ENCODE measurements at regions not wholly inside any gene's neighbourhood (a gene's known extent, or its start where the extent isn't known, plus 50 kb on each side); places are given as distances from the start of the nearest gene placed in this dataset.

- no peak for TF ChIP-seq CTCF (IDR thresholded peaks at IDR 0.05; ENCODE audit: low read depth, low read length)
- no peak for DNase-seq (ENCODE audit: extremely low read depth, low read depth)
Measured at GRCh38 chr13:65971541-65971940, 1258.6 kb downstream of the PCDH9 start.

DNA sequence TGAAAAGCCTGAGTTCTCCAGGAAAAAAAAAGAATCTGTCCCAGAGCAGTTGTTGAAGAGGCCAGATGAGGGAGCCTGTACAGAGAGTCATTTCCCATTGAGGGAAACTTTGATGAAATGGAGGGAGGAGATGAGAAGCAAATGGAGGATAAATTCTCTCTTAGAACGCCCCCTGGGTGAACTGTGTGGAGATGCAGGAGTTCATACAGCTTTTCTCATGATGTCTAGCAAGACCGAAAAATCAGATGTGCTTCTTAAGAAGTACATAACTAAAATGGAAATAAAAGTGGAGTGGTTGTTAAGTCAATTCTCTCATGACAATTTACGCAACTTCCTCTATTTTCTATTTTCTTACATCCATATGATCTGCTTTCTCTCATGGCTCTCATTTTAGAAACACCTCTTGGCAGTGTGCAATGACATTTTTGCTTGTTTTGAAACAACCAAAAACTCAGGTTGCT lies 1263.1 kb downstream of the PCDH9 start:
- TF ChIP-seq CTCF (IDR thresholded peaks at IDR 0.05; ENCODE audit: low read depth, low read length) = peak; percentile 15
- no peak for DNase-seq (ENCODE audit: extremely low read depth, low read depth)

DNA sequence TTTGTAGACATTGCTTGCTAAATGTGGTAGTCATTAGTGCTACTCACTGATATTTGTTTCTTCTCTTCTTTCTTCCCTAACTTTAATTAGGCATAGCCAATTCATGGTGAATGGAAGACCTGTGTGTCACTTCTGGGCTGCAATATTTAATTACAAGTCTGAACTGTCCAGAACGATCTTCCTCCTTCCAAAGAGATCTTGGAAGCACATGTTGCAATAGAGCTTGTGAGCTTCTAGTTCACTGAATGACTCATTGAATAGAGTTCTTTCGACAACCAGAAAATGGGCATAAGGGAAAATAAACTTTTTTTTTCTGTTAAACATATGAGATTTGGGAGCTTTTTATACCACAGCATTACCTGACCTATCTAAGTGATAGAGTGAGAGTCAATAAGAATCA lies 1264.6 kb downstream of the PCDH9 start:
- no peak for TF ChIP-seq CTCF (IDR thresholded peaks at IDR 0.05; ENCODE audit: low read depth, low read length)
- no peak for DNase-seq (ENCODE audit: extremely low read depth, low read depth)

DNA sequence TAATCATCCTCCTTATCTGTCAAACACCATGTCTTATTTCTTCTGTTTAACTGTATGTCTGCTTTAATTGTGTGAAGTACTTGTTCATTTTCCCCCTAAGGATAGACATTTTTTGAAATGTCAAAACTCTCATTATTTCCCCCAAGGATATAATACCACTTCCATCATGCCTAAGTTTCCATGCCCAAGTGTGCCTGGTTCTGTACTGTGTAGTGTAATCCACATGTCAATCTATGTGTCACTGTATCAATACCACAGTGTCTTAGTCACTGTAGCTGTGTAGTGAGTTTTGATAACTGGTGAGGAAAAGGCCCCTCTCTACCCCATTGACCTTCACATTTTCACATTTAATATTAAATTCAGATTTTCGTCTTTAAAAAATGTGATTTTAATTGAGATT lies 1265.5 kb downstream of the PCDH9 start:
- no peak for TF ChIP-seq CTCF (IDR thresholded peaks at IDR 0.05; ENCODE audit: low read depth, low read length)

DNA sequence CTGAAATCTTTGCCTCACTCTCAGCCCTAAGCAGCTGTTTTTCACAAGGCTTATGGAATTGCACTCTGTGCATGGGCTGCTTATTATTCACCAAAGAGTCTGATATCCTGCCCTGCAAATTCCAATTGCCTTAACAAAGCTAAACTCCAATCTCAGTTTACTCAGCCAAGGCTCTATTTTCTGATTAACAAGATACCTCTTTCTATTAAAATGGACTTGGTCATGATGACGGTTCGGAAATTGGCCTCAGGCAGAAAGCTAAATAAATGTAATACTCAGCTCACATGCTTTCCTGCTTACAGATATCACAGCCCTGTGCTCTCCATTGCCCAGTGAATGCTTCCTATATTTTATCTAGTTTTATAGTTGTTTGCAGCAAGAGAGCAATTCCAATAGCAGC lies 1270.8 kb downstream of the PCDH9 start:
- DNase-seq (ENCODE audit: extremely low read depth, low read depth) = no peak
- TF ChIP-seq CTCF (IDR thresholded peaks at IDR 0.05; ENCODE audit: low read depth, low read length) = no peak

More for the DNA sequence above, 1265.5 kb downstream of the PCDH9 start:
- DNase-seq (ENCODE audit: extremely low read depth, low read depth) = no peak

DNA sequence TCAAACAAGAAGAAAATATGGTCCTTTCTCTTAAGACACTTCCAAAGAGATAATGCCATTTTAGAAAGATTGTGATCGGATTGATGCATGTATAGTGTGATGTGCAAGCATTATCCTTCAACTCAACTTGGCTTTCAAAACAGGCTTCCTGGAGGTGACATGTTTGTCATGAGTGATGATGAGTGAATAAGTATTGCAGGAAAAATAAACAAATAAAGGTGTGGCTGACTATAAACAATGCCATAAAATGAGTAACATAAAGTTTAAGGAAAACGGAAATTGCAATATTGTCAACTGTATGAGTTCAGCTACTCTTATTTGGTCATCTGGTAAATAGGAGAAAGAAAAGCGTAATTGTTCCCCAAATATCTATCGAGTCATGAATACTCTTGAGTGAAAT lies 1283.7 kb downstream of the PCDH9 start:
- no peak for TF ChIP-seq CTCF (IDR thresholded peaks at IDR 0.05; ENCODE audit: low read depth, low read length)
- no peak for DNase-seq (ENCODE audit: extremely low read depth, low read depth)

- no peak for DNase-seq (ENCODE audit: extremely low read depth, low read depth)
- TF ChIP-seq CTCF (IDR thresholded peaks at IDR 0.05; ENCODE audit: low read depth, low read length) = no peak
Measured at GRCh38 chr13:65943708-65944107, 1286.4 kb downstream of the PCDH9 start.

Measured in AG09319 (cell line).